ENCODE measurements at regions not wholly inside any gene's neighbourhood (a gene's known extent, or its start where the extent isn't known, plus 50 kb on each side); places are given as distances from the start of the nearest gene placed in this dataset.
"Not testable (repeated sequence)": the region's sequence is repeated elsewhere in the genome, so short reads cannot be mapped to it uniquely, and the experiment has no call there.

GRCh38 chr7:140273417-140273816 is 96.6 kb upstream of the KDM7A start:
- FAIRE-seq (no peak), ATAC-seq (no peak)
- H3K36me3 ChIP-seq: no peaks in the 10 kb centered on the region

DNA sequence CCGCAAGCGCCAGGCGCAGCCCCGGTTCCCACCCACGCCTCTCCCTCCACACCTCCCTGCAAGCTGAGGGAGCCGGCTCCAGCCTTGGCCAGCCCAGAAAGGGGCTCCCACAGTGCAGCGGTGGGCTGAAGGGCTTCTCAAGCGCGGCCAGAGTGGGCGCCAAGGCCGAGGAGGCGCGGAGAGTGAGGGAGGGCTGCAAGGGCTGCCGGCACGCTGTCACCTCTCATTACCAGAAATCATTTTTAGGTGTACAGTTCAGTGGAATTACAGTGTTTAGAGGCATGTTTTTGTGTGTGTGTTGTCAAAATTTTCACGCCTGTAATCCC is 94.8 kb upstream of the KDM7A start:
- H3K36me3 ChIP-seq; intact Hi-C loops (cut with DNase I); H3K27me3 ChIP-seq; H3K4me1 ChIP-seq; H3K27ac ChIP-seq; ATAC-seq; FAIRE-seq; DNase-seq; H3K4me3 ChIP-seq; H3K9me3 ChIP-seq: not testable (repeated sequence)
- 90 to 95% methylated on average over 15 to 16 of the region's 16 CpGs for WGBS, 2 donors

More at GRCh38 chr7:140273417-140273816, 96.6 kb upstream of the KDM7A start:
- TF ChIP-seq, protein P1, sequence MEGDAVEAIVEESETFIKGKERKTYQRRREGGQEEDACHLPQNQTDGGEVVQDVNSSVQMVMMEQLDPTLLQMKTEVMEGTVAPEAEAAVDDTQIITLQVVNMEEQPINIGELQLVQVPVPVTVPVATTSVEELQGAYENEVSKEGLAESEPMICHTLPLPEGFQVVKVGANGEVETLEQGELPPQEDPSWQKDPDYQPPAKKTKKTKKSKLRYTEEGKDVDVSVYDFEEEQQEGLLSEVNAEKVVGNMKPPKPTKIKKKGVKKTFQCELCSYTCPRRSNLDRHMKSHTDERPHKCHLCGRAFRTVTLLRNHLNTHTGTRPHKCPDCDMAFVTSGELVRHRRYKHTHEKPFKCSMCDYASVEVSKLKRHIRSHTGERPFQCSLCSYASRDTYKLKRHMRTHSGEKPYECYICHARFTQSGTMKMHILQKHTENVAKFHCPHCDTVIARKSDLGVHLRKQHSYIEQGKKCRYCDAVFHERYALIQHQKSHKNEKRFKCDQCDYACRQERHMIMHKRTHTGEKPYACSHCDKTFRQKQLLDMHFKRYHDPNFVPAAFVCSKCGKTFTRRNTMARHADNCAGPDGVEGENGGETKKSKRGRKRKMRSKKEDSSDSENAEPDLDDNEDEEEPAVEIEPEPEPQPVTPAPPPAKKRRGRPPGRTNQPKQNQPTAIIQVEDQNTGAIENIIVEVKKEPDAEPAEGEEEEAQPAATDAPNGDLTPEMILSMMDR (IDR thresholded peaks at IDR 0.05): no peak
- intact Hi-C loops (cut with DNase I): no loop called here
- Histone ChIP-seq H3K27me3 (no peaks in the 10 kb centered on the region), H3K4me1 (no peaks in the 10 kb centered on the region), H3K4me3 (no peak overlapping the region), H3K9me3 (no peaks in the 10 kb centered on the region), H3K27ac (no peak overlapping the region)
- DNase-seq: peak in 1 of 6 donors; percentile 44
- 92 to 95% methylated on average over 8 of the region's 8 CpGs for WGBS, 2 donors

DNA sequence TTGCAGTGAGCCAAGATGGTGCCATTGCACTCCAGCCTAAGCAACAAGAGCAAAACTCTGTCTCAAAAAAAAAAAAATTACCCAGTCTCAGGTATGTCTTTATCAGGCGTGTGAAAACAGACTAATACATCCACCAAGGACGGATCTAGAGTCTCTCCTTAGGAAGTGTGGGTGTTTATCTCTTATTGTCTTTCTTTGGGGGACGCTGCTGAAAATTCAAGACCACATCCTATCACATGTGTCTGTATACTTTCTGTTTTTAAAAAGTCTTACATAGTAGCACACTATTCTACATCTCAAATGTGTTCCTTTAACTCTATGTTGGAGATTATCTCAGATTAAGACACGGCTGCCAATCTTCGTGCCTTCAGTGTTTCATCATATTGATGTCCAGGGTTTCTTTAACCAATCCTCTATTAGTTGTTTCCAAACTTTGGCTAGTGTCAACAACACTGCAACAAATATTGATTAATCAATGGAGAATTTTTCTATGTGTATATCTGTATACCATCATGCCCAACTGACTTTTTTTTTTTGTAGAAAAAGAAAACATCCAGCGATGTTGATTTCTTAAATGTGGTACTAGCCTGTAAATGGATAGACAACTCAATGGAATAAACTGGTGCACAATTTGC is 92.3 kb upstream of the KDM7A start:
- WGBS, 2 donors: 76 to 80% methylated on average over 6 of the region's 6 CpGs
- TF ChIP-seq, protein P1 (IDR thresholded peaks at IDR 0.05): no peak
- intact Hi-C loops (cut with DNase I): no loop called here

GRCh38 chr7:140267381-140268226 is 90.8 kb upstream of the KDM7A start:
- TF ChIP-seq, protein P1 (IDR thresholded peaks at IDR 0.05): no peak
- H3K36me3 ChIP-seq: no peaks in the 10 kb centered on the region
- ATAC-seq: no peak
- DNase-seq: no peak
- FAIRE-seq: no peak
- H3K27ac ChIP-seq: no peak overlapping the region
- 85 to 89% methylated on average over 11 of the region's 11 CpGs for WGBS, 2 donors
- no peaks in the 10 kb centered on the region for H3K4me1 ChIP-seq
- no peak overlapping the region for H3K4me3 ChIP-seq
- no peaks in the 10 kb centered on the region for H3K27me3 ChIP-seq
- intact Hi-C loops (cut with DNase I): no loop called here
- H3K9me3 ChIP-seq: no peaks in the 10 kb centered on the region

More for the DNA sequence above, 92.3 kb upstream of the KDM7A start:
- H3K27ac ChIP-seq: no peak overlapping the region
- no peak for DNase-seq
- no peaks in the 10 kb centered on the region for H3K4me1 ChIP-seq
- no peak overlapping the region for H3K4me3 ChIP-seq
- no peak for FAIRE-seq
- no peaks in the 10 kb centered on the region for H3K27me3 ChIP-seq
- no peaks in the 10 kb centered on the region for H3K36me3 ChIP-seq
- no peaks in the 10 kb centered on the region for H3K9me3 ChIP-seq
- no peak for ATAC-seq

GRCh38 chr7:140263277-140263676 is 86.5 kb upstream of the KDM7A start:
- no peak for FAIRE-seq
- H3K4me3 ChIP-seq: no peak overlapping the region
- no peaks in the 10 kb centered on the region for H3K4me1 ChIP-seq
- no peaks in the 10 kb centered on the region for H3K27me3 ChIP-seq
- TF ChIP-seq, protein P1 (IDR thresholded peaks at IDR 0.05): no peak
- H3K36me3 ChIP-seq: no peaks in the 10 kb centered on the region
- H3K9me3 ChIP-seq: no peaks in the 10 kb centered on the region
- no peak for ATAC-seq
- intact Hi-C loops (cut with DNase I): no loop called here
- no peak for DNase-seq
- H3K27ac ChIP-seq: no peak overlapping the region
- WGBS, 2 donors: 78 to 81% methylated on average over 6 of the region's 6 CpGs

All from pancreas (tissue), 10 donors.